ENCODE measurements at regions not wholly inside any gene's neighbourhood (a gene's known extent, or its start where the extent isn't known, plus 50 kb on each side); places are given as distances from the start of the nearest gene placed in this dataset.

- H3K9ac ChIP-seq (ENCODE audit: low read depth, low read length): no peak overlapping the region
- H3K9me3 ChIP-seq (ENCODE audit: control insufficient read depth, insufficient read depth, low read length): no peaks in the 10 kb centered on the region
- no peak overlapping the region for H3K4me3 ChIP-seq (ENCODE audit: insufficient read depth, low read depth, low read length)
- H2BK5ac ChIP-seq (ENCODE audit: low read depth, low read length, poor library complexity, severe bottlenecking): no peak overlapping the region
- no peaks in the 10 kb centered on the region for H4K20me1 ChIP-seq (ENCODE audit: insufficient read depth, low read length)
- intact Hi-C loops (cut with micrococcal nuclease): no loop called here
- no peak overlapping the region for H2AK9ac ChIP-seq (replicated peaks; ENCODE audit: low read depth, low read length, poor library complexity)
- no peak overlapping the region for H3K27ac ChIP-seq (ENCODE audit: insufficient read depth, low read length)
- TF ChIP-seq USF2 (IDR thresholded peaks at IDR 0.05; ENCODE audit: low read depth, low read length) (no peak), NFE2L2 (IDR thresholded peaks at IDR 0.05; ENCODE audit: low read depth, low read length) (no peak), RCOR1 (IDR thresholded peaks at IDR 0.05; ENCODE audit: insufficient replicate concordance, low read length) (no peak), POLR2A (IDR thresholded peaks at IDR 0.05; ENCODE audit: low read depth, low read length) (no peak), RAD21 (IDR thresholded peaks at IDR 0.05; ENCODE audit: low read length) (no peak), FOS (IDR thresholded peaks at IDR 0.05; ENCODE audit: low read depth, low read length) (no peak), BHLHE40 (IDR thresholded peaks at IDR 0.05; ENCODE audit: low read depth, low read length) (no peak), MAZ (IDR thresholded peaks at IDR 0.05; ENCODE audit: borderline replicate concordance, low read depth, low read length) (no peak), MAFK (IDR thresholded peaks at IDR 0.05; ENCODE audit: low read depth, low read length) (no peak), ELK1 (IDR thresholded peaks at IDR 0.05; ENCODE audit: borderline replicate concordance, low read depth, low read length) (no peak), MXI1 (IDR thresholded peaks at IDR 0.05; ENCODE audit: borderline replicate concordance, low read depth, low read length) (no peak), CEBPB (IDR thresholded peaks at IDR 0.05; ENCODE audit: low read depth, low read length) (no peak), RFX5 (IDR thresholded peaks at IDR 0.05; ENCODE audit: low read depth, low read length) (no peak), CHD1 (IDR thresholded peaks at IDR 0.05; ENCODE audit: low read depth, low read length) (no peak)
- H2AK5ac ChIP-seq (ENCODE audit: low read depth, low read length): no peak overlapping the region
- no peak overlapping the region for H3K4ac ChIP-seq (ENCODE audit: low read depth, low read length)
- no peak; the same call in 1 of the 2 replicates for ATAC-seq (ENCODE audit: low read depth)
- H2BK120ac ChIP-seq (ENCODE audit: low read depth, low read length): no peak overlapping the region
- ChIA-PET POLR2A (ENCODE audit: unreplicated experiment) (no interaction called here), CTCF (interaction anchor here (0.6 to 0.8 kb wide), 2 partner anchors 14 to 15 kb away, joined by 3 to 4 read pairs; no protein-coding TSS in a partner anchor)
- no peaks in the 10 kb centered on the region for H3K4me1 ChIP-seq (ENCODE audit: control insufficient read depth, insufficient read depth, low read length)
- peaks cover 24% of the 10 kb centered on the region for H3K27me3 ChIP-seq (ENCODE audit: control insufficient read depth, insufficient read depth, low read length)
- no peaks in the 10 kb centered on the region; the same call in 1 of the 2 replicates for H3K9me1 ChIP-seq (ENCODE audit: insufficient read depth, low read length)
- BruUV-seq (replicated peaks): no TSS peak
- no peak overlapping the region for H4K5ac ChIP-seq (ENCODE audit: low read depth, low read length)
- H3K79me1 ChIP-seq (ENCODE audit: low read depth in 1 of 2, low read length in 2 of 2): no peaks in the 10 kb centered on the region
- WGBS, 2 experiments (ENCODE audit: extremely low coverage in 2 of 2, insufficient read length in 1 of 2): 54% methylated on average over 5 of the region's 11 CpGs; no CpG with 5 or more reads in 1 of the 2 experiments
- H3K4me2 ChIP-seq (ENCODE audit: low read depth, low read length): no peak overlapping the region
- H2AFZ ChIP-seq (replicated peaks; ENCODE audit: low read length, poor library complexity): no peak overlapping the region
- no peak overlapping the region for H3K23ac ChIP-seq (ENCODE audit: low read depth, low read length)
- no peak overlapping the region for H4K8ac ChIP-seq (ENCODE audit: low read depth in 2 of 2, low read length in 2 of 2)
- in situ Hi-C loops (cut with MboI; ENCODE audit: low sequenced_read_pairs): loop anchor here (10.0 kb wide), 1 partner anchor 147 kb away; no protein-coding TSS in a partner anchor
- H3K56ac ChIP-seq (ENCODE audit: extremely low read depth, insufficient read depth, low read length): no peak overlapping the region
- DNase-seq: no peak
- no peak overlapping the region for H3K18ac ChIP-seq (ENCODE audit: low read depth, low read length)
- no peaks in the 10 kb centered on the region for H3K36me3 ChIP-seq (ENCODE audit: control insufficient read depth, insufficient read depth, low read length)
- H3K14ac ChIP-seq (replicated peaks; ENCODE audit: low read depth, low read length): no peak overlapping the region
- H4K91ac ChIP-seq (ENCODE audit: insufficient read depth, low read depth, low read length): no peak overlapping the region
- no peak overlapping the region for H2BK15ac ChIP-seq (ENCODE audit: low read depth, low read length)
- no peak overlapping the region for H2BK20ac ChIP-seq (ENCODE audit: low read depth, low read length)
- dilution Hi-C loops (cut with HindIII; ENCODE audit: low sequenced_read_pairs, unreplicated experiment): no loop called here
Measured at GRCh38 chr2:109711230-109712122, 82.6 kb upstream of the RGPD5 start.

Data from IMR-90 (cell line).